CD14-positive monocyte (primary cell): ENCODE measurements at regions not wholly inside any gene's neighbourhood (a gene's known extent, or its start where the extent isn't known, plus 50 kb on each side); places are given as distances from the start of the nearest gene placed in this dataset.
"Not testable (repeated sequence)": the region's sequence is repeated elsewhere in the genome, so short reads cannot be mapped to it uniquely, and the experiment has no call there.

Source experiments
- DNase-seq, 3 donors: peaks; one replicate each; pipeline ENCODE4 v3.0.0-alpha.2; 2011 to 2022
- H2AFZ ChIP-seq: 2 replicates; pipeline ENCODE4 v1.6.0; 2012; ENCODE audit warnings: mild to moderate bottlenecking, low read depth, low read length, inconsistent platforms; ENCODE audit not compliant: insufficient read depth, poor library complexity, severe bottlenecking
- H3K27ac ChIP-seq, 2 donors: 1 replicate in 1 of 2; 2 replicates in 1 of 2; pipeline ENCODE4 v1.5.1; 2012 to 2013; ENCODE audit warnings: low read length in 2 of 2, control low read depth in 1 of 2, inconsistent platforms in 1 of 2, low read depth in 1 of 2, mild to moderate bottlenecking in 1 of 2
- H3K27me3 ChIP-seq, 2 donors: one replicate each; pipeline versions ENCODE4 v1.6.0 to v1.6.1; 2011 to 2013; ENCODE audit warnings: low read length in 2 of 2; ENCODE audit not compliant: control insufficient read depth in 2 of 2, insufficient read depth in 2 of 2
- H3K36me3 ChIP-seq, 2 donors: replicated peaks in 1 of 2; 1 replicate in 1 of 2; 2 replicates in 1 of 2; pipeline versions ENCODE4 v1.5.1 to v1.6.1; 2012 to 2013; ENCODE audit warnings: low read length in 2 of 2, control low read depth in 1 of 2, inconsistent platforms in 1 of 2, mild to moderate bottlenecking in 1 of 2; ENCODE audit not compliant: insufficient read depth in 2 of 2, control insufficient read depth in 1 of 2
- H3K4me1 ChIP-seq, 2 donors: 1 replicate in 1 of 2; 2 replicates in 1 of 2; pipeline versions ENCODE4 v1.5.1 to v1.6.1; 2012 to 2013; ENCODE audit warnings: low read length in 2 of 2, control low read depth in 1 of 2, inconsistent platforms in 1 of 2, mild to moderate bottlenecking in 1 of 2, moderate library complexity in 1 of 2; ENCODE audit not compliant: insufficient read depth in 2 of 2, control insufficient read depth in 1 of 2
- H3K4me2 ChIP-seq: replicated peaks from 2 replicates; pipeline ENCODE3; 2012; ENCODE audit warnings: low read length, moderate library complexity, mild to moderate bottlenecking; ENCODE audit not compliant: poor library complexity, severe bottlenecking; ENCODE audit errors: extremely low read depth
- H3K4me3 ChIP-seq, 3 experiments: fragments of 200-600 bp in 1 of 3; sonication (generic) in 1 of 3; replicated peaks in 1 of 3; 1 replicate in 2 of 3; 2 replicates in 1 of 3; pipeline ENCODE4 v1.5.1; 2011 to 2013; ENCODE audit warnings: low read length in 3 of 3, mild to moderate bottlenecking in 3 of 3, control low read depth in 2 of 3, low read depth in 2 of 3, inconsistent platforms in 1 of 3, moderate library complexity in 1 of 3
- H3K79me2 ChIP-seq: 2 replicates; pipeline ENCODE4 v1.6.0; 2012; ENCODE audit warnings: mild to moderate bottlenecking, control low read depth, inconsistent platforms, low read length, moderate library complexity; ENCODE audit not compliant: insufficient read depth
- H3K9ac ChIP-seq: 2 replicates; pipeline ENCODE4 v1.6.0; 2017; ENCODE audit warnings: low read length, mild to moderate bottlenecking; ENCODE audit not compliant: insufficient read depth, poor library complexity, severe bottlenecking
- H3K9me3 ChIP-seq, 2 donors: replicated peaks in 1 of 2; 1 replicate in 1 of 2; 2 replicates in 1 of 2; pipeline versions ENCODE4 v1.5.1 to v1.6.1; 2012 to 2013; ENCODE audit warnings: low read length in 2 of 2, control low read depth in 1 of 2; ENCODE audit not compliant: control insufficient read depth in 1 of 2, insufficient read depth in 1 of 2
- H4K20me1 ChIP-seq: 2 replicates; pipeline ENCODE4 v1.6.0; 2012; ENCODE audit warnings: mild to moderate bottlenecking, low read length, control low read depth, moderate library complexity; ENCODE audit not compliant: insufficient read depth
- H3K27ac Mint-ChIP-seq, 7 donors: one replicate each; pipeline ENCODE4 v1.8.0; 2020; ENCODE audit warnings: mild to moderate bottlenecking in 7 of 7, mixed read lengths in 7 of 7, moderate library complexity in 6 of 7, inconsistent platforms in 2 of 7
- H3K27me3 Mint-ChIP-seq, 3 donors: one replicate each; pipeline ENCODE4 v1.8.0; 2021 to 2022; ENCODE audit warnings: low read depth in 3 of 3, mild to moderate bottlenecking in 3 of 3, mixed read lengths in 3 of 3, moderate library complexity in 3 of 3, inconsistent platforms in 1 of 3
- H3K36me3 Mint-ChIP-seq, 2 donors: one replicate each; pipeline ENCODE4 v1.8.0; 2020; ENCODE audit warnings: mixed read lengths in 2 of 2, inconsistent platforms in 1 of 2, mild to moderate bottlenecking in 1 of 2
- H3K4me1 Mint-ChIP-seq: one replicate; pipeline ENCODE4 v1.8.0; 2020; ENCODE audit warnings: mild to moderate bottlenecking, mixed read lengths
- H3K4me3 Mint-ChIP-seq, 2 donors: one replicate each; pipeline ENCODE4 v1.8.0; 2020; ENCODE audit warnings: mild to moderate bottlenecking in 2 of 2, mixed read lengths in 2 of 2, moderate library complexity in 1 of 2
- H3K9me3 Mint-ChIP-seq, 7 donors: one replicate each; pipeline ENCODE4 v1.8.0; 2020 to 2022; ENCODE audit warnings: mixed read lengths in 7 of 7, mild to moderate bottlenecking in 6 of 7, moderate library complexity in 6 of 7, inconsistent platforms in 2 of 7
- WGBS: methylation state at CpG from one replicate; pipeline ENCODE4 v1.1.5; 2013; ENCODE audit warnings: missing lambda C conversion rate; ENCODE audit not compliant: insufficient coverage; 5-methylcytosine and 5-hydroxymethylcytosine counted together
- intact Hi-C, 2 donors: fragments of 100-400 bp; cut with micrococcal nuclease; formaldehyde crosslinking; loops; one replicate each; pipeline versions ENCODE4 v1.15.0 to v1.15.1; 2023
- TF ChIP-seq, protein P1 (sequence below): fragments of 200-600 bp; IDR thresholded peaks from one replicate; pipeline ENCODE4 v1.8.0; 2022; ENCODE audit warnings: antibody characterized with exemption, mild to moderate bottlenecking

DNA sequence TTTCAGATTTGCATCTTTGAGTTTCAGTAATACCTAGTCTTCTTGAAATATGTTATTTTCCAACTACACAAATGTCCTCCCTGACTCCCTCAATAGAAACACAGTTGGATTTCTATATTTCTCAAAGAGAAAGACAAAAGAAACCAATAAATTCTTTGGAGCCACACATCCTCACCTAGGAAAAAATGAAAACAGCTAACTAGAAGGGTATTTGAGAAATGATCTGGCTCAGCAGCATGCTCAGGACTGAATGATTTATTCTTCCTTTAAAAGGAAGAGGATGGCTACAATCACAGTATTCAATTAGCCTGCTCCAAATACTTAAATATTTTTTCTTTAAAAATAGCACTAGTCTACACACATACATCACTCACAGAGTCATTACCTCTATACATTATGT, 196.4 kb upstream of the TENT5A start:
- H3K27ac ChIP-seq, result no peak overlapping the region
- peaks cover 0 to 5% (median 3%) of the 10 kb centered on the region in 7 donors for H3K9me3 Mint-ChIP-seq
- peaks cover 8 to 9% of the 10 kb centered on the region in 2 donors for H3K4me1 ChIP-seq
- no peaks in the 10 kb centered on the region for H3K27me3 ChIP-seq
- H3K79me2 ChIP-seq, result no peaks in the 10 kb centered on the region
- H3K4me3 ChIP-seq, result no peak overlapping the region
- H2AFZ ChIP-seq, result no peak overlapping the region
- peaks cover 14% of the 10 kb centered on the region for H3K4me1 Mint-ChIP-seq
- no peaks in the 10 kb centered on the region for H3K36me3 ChIP-seq
- H3K9me3 ChIP-seq, result no peaks in the 10 kb centered on the region
- no peak overlapping the region for H3K4me2 ChIP-seq
- no peaks in the 10 kb centered on the region for H3K36me3 Mint-ChIP-seq
- intact Hi-C loops, result no loop called here
- H4K20me1 ChIP-seq, result no peaks in the 10 kb centered on the region
- no peak for DNase-seq
- TF ChIP-seq, protein P1, sequence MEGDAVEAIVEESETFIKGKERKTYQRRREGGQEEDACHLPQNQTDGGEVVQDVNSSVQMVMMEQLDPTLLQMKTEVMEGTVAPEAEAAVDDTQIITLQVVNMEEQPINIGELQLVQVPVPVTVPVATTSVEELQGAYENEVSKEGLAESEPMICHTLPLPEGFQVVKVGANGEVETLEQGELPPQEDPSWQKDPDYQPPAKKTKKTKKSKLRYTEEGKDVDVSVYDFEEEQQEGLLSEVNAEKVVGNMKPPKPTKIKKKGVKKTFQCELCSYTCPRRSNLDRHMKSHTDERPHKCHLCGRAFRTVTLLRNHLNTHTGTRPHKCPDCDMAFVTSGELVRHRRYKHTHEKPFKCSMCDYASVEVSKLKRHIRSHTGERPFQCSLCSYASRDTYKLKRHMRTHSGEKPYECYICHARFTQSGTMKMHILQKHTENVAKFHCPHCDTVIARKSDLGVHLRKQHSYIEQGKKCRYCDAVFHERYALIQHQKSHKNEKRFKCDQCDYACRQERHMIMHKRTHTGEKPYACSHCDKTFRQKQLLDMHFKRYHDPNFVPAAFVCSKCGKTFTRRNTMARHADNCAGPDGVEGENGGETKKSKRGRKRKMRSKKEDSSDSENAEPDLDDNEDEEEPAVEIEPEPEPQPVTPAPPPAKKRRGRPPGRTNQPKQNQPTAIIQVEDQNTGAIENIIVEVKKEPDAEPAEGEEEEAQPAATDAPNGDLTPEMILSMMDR, result no peak
- no peak overlapping the region for H3K9ac ChIP-seq
- no peak overlapping the region for H3K4me3 Mint-ChIP-seq
- H3K27ac Mint-ChIP-seq, result no peak overlapping the region
- H3K27me3 Mint-ChIP-seq, result peaks cover 0 to 1% (median 0%) of the 10 kb centered on the region in 3 donors

DNA sequence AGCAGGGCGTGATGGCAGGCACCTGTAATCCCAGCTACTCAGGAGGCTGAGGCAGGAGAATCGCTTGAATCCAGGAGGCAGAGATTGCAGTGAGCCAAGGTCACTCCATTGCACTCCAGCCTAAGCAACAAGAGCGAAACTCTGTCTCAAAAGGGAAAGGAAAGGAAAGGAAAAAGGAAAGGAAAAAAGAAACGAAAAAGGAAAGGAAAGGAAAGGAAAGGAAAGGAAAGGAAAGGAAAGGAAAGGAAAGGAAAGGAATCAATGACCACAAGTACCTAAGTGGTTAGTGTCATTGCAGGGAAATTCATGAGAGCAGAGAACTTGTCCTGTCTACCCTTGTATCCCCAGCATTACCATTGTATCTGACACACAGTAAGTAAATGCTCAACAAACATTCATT, 195.7 kb upstream of the TENT5A start:
- H3K4me2 ChIP-seq, H3K27ac Mint-ChIP-seq, H3K4me3 Mint-ChIP-seq, H4K20me1 ChIP-seq, H2AFZ ChIP-seq, H3K9me3 ChIP-seq, DNase-seq, H3K4me1 ChIP-seq, H3K27ac ChIP-seq, H3K4me3 ChIP-seq, H3K79me2 ChIP-seq, H3K27me3 ChIP-seq, H3K36me3 Mint-ChIP-seq, H3K27me3 Mint-ChIP-seq, H3K36me3 ChIP-seq, intact Hi-C loops, H3K9me3 Mint-ChIP-seq, H3K9ac ChIP-seq: not testable (repeated sequence)
- peaks cover 14% of the 10 kb centered on the region for H3K4me1 Mint-ChIP-seq
- no CpG with 5 or more reads among the region's 4 CpGs for WGBS
